OCI-LY3 (cell line): ENCODE measurements at regions not wholly inside any gene's neighbourhood (a gene's known extent, or its start where the extent isn't known, plus 50 kb on each side); places are given as distances from the start of the nearest gene placed in this dataset.

ENCODE experiments used
- EZH2phosphoT487 ChIP-seq: fragments of 200-600 bp; shearing (Covaris generic); IDR thresholded peaks from 2 replicates; pipeline ENCODE4 v1.6.1; 2018; ENCODE audit warnings: antibody characterized with exemption, mixed run types, low read depth
- TF ChIP-seq, protein P1 (sequence below): fragments of 200-600, 300-600 bp; sonication (generic); IDR thresholded peaks from 2 replicates; pipeline ENCODE4 v1.5.1; 2014; ENCODE audit warnings: antibody characterized with exemption, low read length, low read depth

DNA sequence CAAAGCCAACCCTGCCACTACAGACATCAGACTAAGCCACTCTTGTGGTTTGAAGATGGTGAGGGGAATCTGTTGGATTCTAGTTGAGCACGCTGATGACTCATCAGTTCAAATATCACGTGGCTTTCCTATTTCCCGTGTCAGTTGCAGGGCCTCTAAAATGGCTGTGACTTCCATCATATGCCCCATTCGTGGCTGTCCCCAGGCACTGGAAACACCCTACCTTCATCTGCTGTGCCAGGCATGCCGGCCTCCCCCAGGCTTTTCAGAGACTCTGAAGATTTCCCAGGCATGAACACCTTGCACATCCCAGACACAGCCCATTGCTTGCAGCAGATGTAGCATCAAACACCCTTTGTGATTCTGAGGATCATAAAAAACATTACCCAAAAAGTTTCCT lies 659.9 kb downstream of the UQCRFS1 start:
- TF ChIP-seq, protein P1, sequence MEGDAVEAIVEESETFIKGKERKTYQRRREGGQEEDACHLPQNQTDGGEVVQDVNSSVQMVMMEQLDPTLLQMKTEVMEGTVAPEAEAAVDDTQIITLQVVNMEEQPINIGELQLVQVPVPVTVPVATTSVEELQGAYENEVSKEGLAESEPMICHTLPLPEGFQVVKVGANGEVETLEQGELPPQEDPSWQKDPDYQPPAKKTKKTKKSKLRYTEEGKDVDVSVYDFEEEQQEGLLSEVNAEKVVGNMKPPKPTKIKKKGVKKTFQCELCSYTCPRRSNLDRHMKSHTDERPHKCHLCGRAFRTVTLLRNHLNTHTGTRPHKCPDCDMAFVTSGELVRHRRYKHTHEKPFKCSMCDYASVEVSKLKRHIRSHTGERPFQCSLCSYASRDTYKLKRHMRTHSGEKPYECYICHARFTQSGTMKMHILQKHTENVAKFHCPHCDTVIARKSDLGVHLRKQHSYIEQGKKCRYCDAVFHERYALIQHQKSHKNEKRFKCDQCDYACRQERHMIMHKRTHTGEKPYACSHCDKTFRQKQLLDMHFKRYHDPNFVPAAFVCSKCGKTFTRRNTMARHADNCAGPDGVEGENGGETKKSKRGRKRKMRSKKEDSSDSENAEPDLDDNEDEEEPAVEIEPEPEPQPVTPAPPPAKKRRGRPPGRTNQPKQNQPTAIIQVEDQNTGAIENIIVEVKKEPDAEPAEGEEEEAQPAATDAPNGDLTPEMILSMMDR = no peak
- no peak for TF ChIP-seq EZH2phosphoT487
